GM21526 (cell line): ENCODE measurements at regions not wholly inside any gene's neighbourhood (a gene's known extent, or its start where the extent isn't known, plus 50 kb on each side); places are given as distances from the start of the nearest gene placed in this dataset.
"Not testable (repeated sequence)": the region's sequence is repeated elsewhere in the genome, so short reads cannot be mapped to it uniquely, and the experiment has no call there.

ENCODE experiments used
- ATAC-seq: cut with Tn5 transposase; IDR thresholded peaks from one replicate; pipeline ENCODE4 v1.9.1; 2021; ENCODE audit warnings: moderate library complexity; ENCODE audit not compliant: unreplicated experiment, low FRiP score

DNA sequence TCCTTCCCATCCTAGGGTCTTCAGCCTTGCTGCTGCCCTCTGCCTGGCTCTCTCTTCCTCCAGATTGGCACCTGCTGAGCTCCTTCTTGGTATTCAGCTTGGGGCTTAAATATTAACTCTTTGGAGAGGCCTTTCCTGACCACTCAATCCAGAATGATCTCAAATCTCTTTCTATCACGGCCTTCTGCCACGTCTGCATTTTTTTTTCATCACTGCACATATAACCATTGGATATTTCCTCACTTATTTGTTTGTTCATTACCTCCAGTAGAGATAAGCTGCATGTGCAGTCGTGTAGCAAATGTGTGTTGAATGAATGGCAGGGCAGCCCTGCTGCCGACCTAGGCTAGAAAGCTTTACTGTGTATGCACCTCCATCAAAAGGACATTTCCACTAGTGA is 51.6 kb upstream of the MPP7 start:
- ATAC-seq, result no peak

DNA sequence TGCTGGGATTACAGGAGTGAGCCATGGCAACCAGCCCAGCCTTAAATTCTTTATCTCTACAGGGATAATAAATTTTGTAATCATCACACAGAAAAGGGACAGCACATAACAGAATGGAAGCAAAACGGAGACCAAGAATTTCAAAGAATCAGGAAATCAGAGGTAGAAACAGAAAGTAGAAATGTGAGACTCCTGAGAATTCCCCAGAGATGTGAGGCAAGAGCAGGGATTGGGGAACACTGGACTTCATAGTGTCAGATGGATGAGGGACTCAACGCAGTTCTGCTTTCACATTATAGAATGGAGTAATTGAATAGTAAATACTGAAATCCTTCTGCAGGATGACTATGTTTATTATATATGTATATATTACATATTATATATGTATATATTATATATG is 52.5 kb upstream of the MPP7 start:
- no peak for ATAC-seq

DNA sequence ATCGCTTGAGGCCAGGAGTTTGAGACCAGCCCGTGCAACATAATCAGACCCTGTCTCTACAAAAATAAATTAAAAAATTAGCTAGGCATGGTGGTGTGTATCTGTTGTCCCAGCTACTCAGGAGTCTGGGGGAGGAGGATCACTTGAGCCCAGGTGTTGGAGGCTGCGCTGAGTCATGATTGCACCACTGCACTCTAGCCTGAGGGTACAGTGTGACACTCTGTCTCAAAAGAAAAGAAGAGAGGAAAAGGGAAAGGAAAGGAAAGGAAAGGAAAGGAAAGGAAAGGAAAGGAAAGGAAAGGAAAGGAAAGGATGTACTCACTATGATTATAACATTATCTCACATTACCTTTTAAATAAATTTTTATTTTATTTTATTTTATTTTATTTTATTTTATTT is 56.5 kb upstream of the MPP7 start:
- ATAC-seq, result no peak

DNA sequence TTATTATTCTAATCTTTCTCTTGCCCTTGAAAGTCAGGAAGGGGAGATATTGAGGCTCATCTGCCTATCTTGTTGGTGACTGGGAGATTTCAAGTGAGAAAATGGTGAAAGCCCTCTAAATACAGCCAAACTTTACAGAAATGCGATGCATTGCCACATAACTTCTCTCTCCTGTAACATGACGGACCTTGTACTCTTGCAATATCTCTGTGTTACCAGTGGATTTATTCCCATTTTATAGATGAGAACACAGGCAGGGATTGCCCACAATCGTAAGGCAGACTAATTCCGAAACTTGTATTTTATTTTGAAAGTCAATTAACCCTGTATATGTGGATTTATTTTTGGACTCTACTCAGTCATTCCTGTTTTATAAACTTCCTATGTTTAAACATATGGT is 57.3 kb upstream of the MPP7 start:
- no peak for ATAC-seq

DNA sequence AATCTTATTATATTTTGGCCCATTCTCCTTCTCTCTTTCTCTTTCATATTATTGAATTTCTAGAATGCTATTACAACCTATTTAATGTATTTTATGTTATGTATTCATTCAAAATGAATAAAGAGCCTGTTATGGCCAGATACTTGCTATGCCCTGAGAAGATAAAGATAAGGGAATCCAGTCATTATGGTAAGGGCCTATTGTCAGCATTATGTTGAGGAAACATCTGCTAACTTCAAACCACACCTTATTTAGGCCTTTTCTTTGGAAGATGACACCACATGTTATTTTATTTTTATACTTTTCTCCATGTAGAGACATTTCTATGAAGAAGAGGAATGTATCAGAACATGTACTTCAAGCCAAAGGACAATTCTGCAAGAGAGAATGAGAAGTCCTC is 60.5 kb upstream of the MPP7 start:
- no peak for ATAC-seq

DNA sequence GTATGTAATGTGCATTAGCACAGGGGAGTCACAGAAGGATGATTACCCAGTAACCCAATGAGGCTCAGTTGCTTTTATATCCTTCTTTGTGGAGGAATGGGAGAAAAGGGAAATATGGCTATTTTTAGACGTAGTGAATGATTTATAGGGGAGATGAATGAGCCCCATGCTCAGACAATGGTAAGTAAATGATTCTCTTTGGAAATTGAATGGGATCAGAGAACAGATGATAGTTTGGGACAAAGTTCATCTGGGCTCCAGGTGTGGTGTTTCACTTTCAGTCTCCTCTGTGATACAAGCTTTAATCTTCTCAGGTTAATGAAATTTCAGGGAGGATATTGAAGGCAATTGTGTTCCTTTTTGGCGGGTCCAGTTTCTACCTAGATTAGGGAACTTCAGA is 63.0 kb upstream of the MPP7 start:
- no peak for ATAC-seq

DNA sequence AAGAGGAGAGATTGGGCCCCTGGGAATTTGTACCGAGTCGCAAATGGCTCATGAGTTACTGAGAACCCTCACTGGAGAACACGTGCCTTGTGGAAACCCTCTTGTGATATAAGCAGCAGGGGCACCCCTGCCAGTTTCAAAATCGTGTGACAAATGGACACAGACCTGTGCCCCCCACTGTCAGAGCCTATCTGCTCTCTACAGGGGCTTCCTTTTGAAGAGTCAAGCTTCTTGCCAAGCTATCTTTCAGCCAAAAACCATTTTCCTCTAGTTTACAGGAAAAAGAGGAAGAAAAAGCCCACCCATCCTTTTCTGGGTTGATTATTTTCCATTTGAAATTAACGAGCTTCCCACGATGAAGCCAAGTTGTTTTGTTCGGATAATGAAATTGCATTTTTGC is 64.1 kb upstream of the MPP7 start:
- ATAC-seq, result no peak

DNA sequence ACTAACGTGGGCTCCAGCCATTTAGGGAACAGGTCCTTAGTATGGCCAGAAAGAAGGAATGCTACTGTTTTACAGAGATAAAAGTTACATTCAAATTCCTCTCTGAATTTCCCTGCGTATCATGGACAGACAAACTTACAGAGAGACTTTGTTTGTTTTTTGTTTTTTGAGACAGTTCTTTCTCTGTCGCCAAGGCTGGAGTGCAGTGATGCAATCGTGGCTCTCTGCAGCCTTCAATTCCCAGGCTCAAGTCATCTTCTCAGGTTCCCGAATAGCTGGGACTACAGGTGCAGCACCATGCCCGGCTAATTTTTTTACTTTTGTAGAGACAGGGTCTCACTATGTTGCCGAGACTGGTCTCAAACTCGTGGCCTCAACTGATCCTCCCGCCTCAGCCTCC is 64.5 kb upstream of the MPP7 start:
- ATAC-seq, result no peak

DNA sequence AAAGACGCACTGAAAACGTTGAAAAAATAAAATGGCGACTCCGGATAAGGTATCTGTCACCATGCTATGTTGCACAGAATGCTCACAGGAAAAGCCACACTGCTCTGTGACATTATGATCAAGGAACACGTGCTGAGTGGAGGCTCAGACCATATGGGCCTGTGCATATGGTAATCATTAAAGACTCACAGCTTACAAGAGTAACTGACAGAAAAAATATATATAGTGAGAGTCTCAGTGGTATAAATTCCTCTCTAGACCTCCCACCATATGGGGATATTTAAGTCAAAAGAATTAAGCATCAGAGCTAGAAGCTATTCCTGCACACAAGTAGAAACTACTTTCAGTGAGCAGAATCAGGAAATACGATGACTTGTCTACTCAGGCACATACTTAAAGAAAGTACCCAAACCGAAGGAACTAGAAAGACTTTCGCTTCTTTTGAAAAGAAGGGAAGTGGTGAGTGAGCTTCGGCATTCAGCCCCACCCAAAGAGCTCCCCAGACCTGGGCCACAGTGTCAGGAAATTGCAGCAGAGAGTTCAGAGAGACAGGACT is 65.1 kb upstream of the MPP7 start:
- peak; percentile 98 for ATAC-seq

DNA sequence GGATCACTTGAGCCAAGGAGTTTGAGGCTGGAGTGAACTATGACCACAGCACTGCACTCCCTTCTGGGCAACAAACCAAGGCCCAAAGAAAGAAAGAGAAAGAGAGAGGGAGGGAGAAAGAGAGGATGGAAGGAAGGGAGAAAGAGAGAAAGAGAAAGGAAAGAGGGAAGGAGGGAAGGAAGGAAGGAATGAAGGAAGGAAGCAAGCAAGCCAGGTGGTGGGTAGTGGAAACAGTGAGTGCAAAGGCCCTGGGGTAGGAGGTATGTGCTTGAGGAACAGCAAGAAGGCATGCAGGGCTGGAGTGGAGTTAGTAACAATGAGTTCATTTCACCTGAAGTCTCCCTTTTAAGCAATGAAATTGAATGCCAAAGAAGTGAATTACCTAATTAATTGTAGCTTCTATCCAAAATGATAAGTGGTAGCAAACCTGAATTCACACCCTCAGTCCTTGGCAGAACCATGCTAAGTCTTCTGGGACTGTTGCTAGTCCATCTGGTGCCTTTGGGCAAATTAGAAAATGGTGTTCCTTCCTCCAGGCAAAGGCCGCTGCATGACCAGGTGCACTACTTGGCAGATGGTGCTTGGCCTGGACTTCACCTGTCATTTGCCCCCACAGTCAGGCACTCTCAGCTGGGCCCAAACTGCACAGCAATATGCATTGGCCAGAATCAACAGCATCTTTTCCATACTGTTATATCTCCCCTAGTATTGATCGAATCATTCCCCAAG is 67.4 kb upstream of the MPP7 start:
- no peak for ATAC-seq

DNA sequence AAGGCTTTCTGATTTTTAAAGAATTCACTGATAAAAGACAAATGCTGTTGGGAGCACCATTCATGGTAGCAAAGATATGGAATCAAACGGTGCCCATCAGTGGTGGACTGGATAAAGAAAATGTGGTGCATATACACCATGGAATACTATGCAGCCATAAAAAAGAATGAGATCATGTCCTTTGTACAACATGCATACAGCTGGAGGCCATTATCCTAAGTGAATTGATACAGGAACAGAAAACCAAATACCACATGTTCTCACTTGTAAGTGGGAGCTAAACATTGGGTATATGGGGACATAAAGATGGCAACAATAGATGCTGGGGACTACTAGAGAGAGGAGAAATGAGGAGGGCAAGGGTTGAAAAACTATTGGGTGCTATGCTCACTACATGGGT is 68.8 kb upstream of the MPP7 start:
- ATAC-seq, result not testable (repeated sequence)

DNA sequence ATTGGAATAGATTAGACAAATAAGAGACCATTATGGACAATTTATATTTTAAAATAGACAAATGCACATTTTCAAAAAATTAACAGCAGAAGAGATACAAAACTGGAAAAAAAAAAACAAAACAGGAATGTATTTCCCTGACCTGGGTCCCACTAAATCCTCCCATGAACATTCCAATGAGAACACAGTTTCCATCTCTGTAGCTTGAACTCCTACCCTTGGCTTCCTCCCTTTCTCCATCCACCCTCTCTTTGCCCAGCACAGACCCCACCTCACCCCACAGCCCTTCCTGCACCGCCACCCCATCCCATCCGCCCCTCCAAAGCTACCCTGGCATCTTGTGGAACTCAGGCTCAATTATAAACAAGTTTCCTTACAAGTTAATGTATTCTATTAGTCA is 71.2 kb upstream of the MPP7 start:
- no peak for ATAC-seq

DNA sequence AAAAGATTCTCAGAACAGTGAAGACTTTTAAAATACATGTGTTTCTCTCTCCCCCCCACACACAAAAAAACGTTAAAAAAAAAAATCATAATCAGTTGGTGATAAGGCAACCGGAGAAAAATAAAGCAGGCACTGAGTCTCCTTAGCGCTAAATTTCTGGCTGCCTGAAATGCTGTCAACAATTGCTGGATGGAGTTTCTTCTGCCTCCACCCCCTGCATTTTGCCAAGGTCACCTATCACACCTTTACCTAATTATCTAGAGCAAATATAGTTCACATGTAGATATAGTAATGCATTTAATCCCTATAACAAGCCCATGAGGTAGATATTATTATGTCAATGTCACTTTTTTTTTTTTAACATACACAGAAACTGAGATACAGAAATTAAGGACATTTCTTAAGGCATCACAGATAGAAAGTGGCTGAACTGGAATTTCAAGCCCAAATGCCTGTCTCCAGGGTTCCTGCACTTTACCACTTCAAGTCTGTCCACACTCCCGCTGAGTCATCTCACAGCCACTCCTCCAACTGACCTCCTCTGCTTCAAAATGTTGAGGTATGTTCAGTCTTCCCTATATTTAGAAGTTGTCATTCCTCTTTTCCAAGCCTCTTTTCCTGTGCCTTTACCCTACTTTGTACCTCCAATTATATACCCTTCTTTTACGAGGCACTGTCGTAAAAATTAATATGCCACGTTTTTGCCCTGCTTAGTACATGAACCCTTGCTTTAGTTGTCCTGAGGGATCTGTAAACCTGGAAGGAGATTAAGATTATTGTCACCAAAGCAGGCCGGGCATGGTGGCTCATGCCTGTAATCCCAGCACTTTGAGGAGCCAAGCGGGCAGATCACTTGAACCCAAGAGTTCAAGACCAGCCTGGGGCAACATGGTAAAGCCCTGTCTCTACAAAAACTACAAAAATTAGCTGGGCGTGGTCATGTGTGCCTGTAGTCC is 72.8 kb upstream of the MPP7 start:
- ATAC-seq, result no peak

DNA sequence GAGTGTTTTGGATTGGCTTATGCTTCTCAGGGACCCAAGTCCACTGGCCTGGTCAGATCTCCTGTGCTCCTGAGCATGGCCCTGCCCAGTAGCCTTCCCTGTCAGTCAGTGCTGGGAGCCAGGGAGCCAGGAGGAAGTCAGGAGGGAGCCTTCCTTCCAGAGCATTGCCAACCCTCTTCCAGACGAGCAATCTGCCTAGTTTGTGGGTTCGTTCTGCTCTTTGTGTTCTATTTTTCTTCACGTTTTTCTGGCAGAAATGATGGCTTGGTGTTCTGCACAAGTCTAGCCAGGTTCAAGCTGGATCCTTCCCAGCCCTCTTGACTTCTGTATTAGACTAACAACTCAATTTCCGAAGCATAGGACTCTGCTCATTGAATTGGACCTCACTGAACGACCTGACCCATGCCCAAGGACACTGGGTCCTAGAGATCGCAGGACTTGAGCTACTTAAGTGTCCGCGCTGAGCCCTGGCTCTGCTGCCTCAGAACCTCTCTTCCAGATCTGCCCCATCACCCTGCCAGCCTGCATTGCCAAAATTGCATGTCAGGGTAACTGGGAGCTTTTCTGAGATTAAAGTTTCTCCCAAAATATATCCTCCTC is 76.2 kb upstream of the MPP7 start:
- no peak for ATAC-seq

DNA sequence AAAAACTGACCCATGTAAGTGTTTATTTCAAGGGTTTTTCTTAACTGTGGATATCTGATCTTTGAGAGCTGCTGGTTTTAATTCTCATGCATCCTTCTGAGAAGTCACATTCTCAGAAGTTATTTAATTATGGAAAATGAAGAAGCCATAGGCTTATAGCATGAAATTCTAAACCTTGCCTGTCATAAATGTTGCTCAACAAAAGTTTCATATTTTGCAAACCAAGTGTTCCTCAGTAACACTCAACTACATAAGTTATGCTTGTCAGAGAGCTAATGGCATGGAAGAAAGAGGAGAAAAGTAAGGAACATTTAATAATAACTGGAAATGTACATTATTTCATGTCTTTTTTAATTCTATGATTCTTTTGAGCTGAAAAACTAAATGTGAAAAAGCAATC is 78.6 kb upstream of the MPP7 start:
- no peak for ATAC-seq

DNA sequence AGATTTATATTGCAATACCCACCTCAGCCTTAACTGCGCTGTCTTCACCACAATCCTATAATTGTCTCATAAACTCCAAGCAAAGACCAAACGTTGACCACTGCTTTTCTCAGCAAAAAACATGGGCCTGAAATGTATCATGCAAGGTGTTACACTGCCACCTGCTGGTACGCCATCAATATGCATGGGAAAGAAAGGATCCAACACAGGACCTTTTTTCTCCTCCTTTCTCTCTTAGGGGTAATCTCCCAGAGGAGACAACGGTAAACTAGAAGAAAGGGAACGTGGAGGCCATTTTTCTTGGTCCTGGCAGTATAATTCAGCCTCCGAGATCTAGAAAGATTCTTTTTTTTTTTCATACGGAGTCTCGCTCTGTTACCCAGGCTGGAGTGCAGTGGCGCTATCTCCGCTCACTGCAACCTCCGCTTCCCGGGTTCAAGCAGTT is 79.1 kb upstream of the MPP7 start:
- ATAC-seq, result peak; percentile 85

DNA sequence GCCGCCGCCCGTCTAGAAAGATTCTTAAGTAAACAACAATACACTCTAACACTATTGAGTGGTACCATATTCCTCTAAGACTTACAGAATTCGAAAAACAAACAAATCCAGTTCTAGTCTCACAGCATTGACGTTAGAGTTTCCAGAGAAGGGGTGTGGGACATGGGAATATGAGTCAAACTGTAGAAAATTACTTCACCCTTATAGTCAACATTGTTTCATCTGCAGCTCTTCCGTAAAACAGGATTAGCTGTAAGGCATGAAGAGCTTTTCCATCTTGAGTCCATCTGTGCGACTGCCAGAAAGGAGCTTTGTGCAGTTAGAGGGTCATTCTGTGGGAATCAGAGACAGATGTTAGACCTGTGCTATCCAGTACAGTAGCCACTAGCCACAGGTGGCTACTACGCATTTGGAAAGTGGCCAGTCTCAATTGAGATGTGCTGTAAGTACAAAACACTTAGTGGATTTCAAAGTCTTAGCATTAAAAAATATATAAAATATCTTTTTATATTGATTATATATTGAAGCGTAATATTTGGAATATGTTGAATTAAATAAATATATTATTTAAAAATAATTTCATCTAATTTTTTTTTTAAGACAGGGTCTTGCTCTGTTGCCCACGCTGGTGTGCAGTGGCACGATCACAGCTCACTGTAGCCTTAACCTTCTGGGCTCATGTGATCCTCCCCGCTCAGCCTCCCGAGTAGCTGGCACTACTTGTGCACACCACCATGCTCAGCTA is 79.8 kb upstream of the MPP7 start:
- ATAC-seq, result no peak

DNA sequence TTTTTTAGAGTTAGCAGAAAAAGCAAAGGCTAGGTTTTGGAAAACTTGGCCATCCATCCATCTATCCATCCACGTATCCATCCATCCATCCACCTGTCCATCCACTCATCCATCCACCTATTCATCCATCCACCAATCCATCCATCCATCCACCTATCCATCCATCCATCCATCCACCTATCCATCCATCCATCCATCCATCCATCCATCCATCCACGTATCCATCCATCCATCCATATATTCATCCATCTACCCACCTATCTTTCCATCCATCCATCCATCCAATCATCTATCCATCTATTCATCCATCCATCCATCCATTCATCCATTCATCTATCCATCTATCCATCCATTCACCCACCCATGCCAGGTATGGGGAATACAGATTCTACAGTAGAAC is 81.7 kb upstream of the MPP7 start:
- no peak for ATAC-seq

DNA sequence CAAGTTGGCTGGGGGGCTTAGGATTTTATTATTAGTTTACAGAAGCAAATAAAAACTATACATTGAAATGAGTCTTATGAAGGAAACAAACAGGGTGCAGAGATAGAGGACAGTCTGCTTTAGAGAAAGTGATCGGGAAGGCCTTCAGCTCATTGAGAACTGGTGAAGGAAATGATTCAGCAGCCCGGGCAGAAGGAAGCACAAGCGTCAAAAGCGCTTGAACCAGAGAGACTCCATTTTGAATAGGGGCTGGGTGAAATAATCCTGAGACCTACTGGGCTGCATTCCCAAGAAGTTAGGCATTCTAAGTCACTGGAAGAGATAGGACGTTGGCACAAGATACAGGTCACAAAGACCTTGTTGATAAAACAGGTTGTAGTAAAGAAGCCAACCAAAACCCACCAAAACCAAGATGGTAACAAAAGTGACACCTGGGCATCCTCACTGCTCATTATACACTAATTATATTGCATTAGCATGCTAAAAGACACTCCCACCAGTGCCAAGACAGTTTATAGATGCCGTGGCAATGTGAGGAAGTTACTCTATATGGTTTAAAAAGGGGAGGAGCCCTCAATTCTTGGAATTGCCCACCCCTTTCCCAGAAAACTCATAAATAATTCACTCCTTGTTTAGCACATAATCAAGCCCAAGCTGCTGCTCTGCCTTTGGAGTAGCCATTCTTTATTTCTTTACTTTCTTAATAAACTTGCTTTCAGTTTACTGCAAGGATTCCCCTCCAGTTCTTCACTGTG is 83.1 kb upstream of the MPP7 start:
- no peak for ATAC-seq

DNA sequence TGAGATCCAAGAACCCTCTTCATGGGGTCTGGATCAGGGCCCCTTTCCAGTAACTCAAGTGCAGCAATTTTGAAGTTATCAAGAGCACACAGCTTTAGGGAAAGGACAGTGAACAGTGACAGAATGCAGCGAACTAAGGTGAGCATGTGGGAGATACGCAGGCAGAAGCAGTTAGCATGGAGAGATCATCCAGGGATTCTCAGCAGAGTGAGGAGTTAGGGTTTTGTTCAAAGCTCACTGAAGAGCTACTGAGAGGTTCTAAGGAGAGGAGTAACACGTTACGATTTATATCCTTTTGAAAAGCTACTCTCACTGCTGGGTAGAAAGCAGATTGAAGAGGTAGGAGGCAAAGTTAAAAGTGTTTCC is 83.6 kb upstream of the MPP7 start:
- ATAC-seq, result no peak
